Inflammatory macrophage treated with lipopolysaccharide for 1 hour (primary cell): ENCODE measurements at regions not wholly inside any gene's neighbourhood (a gene's known extent, or its start where the extent isn't known, plus 50 kb on each side); places are given as distances from the start of the nearest gene placed in this dataset.
A peak's percentile ranks its signal among the peaks of the same experiment; 100 is the strongest.

ENCODE experiments used
- DNase-seq, 2 donors: peaks; one replicate each; pipeline ENCODE4 v3.0.0-alpha.2; 2020 to 2022

DNA sequence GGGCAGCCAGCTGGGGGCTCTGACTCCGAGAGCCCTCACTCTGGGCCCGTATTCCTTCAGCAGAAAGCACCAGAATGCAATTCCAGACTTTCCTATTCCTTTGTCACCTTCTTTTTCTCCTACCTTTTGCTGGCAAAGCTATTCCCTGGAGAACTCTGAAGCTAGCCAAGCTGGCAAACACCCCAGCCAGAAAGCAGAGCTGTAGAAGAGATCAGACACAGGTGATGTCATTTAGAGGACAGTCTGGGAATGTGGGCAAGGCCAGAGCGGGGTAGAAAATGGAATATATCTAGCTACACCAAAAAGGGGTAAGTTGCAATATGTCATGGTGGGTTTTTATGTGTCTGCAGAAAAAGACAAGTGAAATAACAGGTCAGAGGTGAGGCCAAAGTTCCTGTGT is 205.1 kb downstream of the NXPE2 start:
- no peak for DNase-seq

DNA sequence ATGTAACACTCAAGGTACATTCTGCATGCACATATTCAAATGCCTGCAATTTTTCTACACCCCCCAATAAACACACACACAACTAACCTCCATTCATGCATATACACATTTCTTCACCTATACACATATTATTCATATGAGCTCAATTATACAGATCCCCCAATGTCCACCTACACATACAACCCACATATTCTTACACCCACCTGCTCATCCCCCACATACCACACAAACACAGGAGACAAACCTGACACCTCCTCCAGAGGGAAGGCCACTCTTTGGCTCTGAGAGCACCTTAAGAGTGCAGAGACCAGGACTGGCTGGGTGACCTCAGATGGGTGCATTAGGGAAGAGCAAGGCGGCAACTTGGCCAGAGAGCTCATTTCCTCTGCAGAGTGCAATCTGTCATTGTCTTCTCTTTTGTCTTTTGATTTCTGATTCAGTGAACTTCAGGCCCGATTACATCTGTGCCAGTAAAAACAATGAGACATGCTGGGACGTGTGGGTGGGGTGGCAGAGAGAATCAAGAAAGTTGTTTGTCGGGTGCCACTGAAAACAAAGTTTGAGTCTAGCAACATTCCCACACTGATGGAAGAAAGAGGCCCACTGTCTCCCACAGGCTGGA is 208.4 kb downstream of the NXPE2 start:
- no peak for DNase-seq

DNA sequence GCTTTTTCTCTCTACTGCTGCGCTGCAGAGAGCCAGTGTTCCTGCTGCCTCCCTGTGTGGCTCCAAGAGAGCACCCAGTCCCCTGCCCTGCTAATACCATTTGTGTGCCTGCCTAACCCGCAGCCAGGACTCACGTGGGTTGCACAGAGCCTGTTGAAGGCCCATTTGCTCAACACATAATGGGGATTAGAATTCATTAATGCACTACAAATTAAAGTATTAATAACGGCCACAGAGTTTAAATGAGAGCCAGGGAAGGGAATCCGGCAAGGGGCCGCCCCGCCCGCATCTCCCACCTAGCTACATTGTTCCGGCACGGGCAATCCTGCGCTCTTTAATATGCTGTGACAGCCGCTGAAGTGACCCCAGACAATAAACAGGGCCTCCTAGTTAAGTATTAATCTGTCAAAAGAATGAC is 211.3 kb downstream of the NXPE2 start:
- DNase-seq: no peak

DNA sequence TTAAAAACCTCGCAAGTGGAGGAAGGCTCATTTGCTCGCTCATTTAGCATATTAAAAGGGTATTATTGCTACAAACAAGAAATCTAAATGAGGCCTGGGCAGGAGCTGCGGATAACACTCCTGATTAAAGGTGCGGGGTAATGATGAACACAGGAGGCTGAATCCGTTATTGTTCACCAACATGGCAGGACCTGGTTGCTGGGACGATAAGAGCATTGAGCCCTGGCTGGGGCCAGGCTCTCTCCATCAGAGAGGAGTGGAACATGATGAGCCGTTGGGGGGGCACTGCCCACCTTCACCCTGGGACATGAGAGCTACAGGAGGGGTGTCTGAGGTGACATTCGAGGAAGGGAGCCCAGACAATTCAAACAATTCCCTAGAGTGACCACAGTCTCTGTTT is 211.7 kb downstream of the NXPE2 start:
- DNase-seq: no peak

DNA sequence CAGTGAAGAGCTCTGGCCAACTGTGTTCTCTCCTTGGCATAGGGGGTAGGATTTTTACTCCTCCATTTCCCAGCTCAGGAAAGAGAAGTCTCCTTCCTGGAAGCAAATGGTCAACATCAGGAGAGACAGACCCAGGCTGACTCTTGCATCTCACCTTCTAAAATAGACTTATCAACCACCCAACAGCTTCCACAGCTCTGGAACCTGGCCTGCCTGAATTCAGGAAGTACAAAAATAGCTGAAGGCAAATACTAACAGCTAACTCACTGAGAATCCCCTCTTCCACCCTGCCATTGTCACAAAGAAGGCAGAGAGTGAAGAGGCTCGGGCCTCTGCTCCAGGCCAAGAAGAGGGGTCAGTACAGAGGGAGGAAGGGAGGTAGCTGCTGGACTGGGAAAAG is 213.6 kb downstream of the NXPE2 start:
- no peak for DNase-seq

DNA sequence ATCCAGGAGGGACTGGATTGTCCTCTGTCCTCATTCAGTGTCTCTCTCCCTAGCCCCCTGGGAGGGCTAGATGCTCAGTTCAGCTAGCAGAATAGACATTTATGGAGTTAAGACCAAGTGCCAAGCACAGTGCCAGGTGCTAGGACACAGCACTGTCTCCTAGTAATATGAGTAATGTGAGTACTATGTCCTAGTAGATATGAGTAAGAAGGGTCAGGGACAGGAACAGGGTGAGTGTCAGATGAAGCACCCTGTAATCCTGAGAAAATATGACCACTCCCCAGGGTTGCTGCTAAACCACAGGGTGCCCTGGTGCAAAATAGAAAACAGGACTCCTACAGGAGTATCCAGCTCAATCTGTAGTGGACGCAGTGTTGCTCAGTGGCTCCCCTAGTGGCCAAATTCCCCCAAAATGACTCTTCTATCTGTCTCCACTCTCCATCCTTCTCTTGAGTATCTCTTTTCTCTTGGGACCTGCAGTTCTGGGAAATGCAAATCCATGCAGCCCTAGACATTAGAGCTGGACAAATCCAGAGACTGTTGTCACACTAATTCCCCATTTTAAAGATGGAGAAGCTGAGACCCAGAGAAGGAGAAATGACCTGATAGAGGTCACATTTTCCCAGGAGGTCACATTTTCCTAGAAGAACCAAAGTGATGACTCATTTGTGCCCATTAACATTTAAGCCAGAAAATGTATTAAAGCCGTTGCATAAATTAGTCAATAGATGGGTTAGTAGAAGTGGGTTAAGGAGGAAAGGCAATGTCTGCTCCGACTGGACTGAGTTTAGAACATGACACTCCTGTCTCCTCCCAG is 214.3 kb downstream of the NXPE2 start:
- DNase-seq: peak in 1 of 2 donors; percentile 7

DNA sequence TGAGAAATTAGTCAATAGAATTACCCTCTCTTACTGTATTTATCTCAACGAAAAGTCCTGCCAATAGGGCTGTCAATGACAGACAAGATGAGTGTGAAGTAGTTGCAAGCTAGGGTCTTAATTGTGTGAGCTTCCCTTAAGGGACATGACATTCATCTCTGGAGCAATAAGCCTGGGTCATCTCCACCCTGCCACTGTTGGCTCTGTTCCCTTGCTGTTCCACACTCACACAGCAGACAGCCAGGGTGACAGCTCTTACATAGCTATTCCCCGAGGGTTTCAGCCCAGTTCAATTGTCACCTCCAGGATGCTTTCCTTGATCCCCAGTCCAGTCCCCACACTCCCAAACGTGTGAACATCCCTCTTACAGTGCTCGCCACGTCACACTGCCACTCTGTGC is 215.0 kb downstream of the NXPE2 start:
- DNase-seq: no peak

DNA sequence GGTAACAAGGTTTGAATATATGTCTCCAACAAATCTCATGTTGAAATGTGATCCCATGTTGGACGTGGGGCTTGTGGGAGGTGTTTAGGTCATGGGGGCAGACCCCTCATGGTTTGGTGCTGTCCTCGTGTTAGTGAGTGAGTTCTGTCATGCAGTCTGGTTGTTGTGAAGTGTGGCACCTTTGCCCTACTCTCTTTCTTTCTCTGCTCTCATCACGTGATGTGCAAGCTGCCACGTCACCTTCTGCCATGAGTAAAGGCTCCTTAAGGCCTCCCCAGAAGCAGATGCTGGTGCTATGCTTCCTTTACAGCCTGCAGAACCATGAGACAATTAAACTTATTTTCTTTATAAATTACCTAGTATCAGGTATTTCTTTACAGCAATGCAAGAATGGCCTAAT is 218.3 kb downstream of the NXPE2 start:
- no peak for DNase-seq

DNA sequence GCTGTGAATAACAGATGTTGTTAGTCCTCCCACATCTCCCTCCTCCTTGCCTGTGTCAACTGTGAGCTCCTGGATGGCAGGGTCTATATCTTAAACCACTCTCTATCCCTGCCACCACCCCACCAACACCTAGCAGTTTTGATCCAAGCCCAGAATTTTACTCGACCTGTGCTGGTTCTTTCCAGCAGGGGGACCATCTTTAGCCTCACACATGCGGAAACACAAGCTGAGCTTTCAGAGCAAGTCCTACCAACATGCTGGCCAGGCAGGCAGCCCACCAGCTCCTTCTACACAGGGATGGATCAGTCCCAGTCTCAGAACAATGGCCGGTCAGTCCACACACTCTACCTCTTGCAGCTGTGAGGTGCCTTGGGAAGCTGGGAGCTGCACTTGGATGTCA is 231.5 kb downstream of the NXPE2 start:
- no peak for DNase-seq

DNA sequence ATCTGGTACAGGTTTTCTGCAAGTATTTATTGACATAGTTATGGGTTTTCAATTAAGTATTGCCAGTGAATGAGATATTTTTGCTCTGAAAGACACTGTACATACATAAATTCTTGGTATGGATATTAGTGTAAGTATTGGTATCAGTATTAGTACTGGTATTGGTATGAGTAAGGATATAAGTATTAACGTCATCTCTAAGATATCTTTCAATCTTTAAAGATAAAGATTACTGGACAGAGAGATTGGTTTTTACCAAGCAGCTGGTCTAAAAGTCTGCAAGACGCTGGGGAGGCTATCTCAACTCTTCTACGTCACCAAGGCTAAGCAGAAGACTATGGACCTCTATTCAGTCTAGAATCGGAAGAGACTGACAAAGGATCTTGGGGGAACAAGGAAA is 234.5 kb downstream of the NXPE2 start:
- DNase-seq: no peak

DNA sequence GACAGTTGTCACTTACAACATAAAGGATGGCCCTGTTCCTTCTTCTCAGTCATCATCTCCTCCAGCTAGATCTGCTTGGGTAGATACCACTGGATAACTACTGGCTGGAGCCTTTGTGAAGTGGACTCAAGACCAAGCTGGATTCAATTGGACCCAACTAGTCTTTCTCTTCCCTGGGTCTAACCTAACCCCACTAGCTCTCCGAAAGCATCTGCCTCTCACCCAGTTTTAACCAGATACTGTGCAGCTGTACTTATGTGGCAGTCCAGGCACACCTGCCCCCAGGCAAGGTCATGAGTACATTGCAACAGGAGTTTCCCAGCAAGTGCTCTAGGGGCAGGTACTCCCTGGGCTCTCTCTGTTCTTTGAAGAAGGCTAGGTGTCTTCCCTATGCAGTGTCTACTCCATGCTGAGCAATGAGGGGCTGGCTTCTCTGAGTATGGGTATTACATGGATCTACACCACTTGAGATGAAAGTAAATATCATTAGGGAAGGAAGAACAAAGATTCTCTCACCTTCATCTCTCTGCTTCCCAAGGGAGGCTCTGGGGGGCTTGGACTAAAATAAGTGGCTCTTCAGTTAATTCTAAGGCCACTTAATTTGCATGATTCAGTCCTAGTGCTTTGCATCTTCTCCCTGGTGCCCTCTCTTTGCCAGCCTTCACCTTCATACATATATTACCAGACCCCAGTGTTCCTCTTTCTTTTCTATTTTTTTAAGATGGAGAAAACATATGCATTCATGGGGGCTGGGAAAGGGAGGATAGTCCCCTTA is 236.1 kb downstream of the NXPE2 start:
- no peak for DNase-seq

DNA sequence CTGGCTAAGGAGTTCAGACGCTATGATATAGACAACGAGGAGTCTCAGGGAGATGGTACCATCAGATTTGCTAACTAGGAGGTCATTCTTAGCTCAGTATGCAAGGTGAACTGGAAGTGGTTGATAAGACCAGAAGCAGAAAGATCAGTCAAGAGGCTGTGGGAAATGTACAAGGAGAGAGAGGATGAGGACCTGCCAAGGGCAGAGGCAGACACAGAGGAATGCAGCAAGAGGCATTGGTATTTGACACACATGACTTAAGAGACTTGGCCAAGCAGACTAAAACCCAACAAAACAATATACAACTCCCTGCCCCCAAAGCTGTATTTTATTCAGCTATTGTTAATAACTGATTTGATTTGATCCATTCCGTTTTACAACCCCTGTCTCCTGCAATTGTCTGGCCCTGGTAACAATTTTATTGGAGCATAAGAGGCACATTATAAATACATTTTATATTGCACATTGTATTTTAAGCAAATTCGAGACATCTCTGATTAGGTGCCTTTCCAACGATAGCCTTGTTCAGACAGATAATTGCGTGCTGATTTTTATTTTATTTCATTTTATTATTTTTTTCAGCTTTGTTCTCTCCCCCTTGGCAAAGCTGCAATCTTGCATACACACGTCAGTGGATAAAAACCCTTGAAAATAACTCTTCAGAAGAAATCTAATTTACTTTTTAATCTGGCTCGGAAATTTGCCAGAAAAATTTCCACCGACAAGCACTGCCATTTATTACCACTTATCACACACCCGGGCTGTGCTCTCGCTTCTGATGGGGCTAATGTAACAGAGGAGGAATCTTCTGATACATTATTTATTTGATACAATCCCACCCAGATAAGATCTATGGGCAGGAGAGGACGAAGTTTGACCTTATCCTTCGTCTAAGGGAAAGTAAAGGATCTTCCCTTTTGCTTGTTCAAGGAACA is 237.8 kb downstream of the NXPE2 start:
- no peak for DNase-seq

DNA sequence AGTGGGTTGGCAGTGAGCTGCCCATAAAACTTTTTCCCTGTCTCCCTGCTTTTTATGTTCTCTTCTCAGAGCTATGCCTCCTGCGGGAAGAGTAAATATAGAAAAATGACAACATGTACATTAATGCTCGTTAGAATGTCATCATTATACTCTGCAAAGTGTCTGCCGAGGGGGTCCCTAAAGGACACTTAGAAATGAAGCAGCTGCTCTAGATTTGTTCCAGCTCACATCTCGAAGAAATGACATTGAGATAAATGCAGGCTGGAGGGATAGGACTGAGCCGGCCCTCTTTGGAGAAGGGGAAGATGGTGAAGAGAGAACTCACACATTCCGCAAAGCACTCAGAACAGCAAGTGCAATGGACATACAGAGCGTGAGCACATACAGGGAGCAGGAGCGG is 240.0 kb downstream of the NXPE2 start:
- no peak for DNase-seq

DNA sequence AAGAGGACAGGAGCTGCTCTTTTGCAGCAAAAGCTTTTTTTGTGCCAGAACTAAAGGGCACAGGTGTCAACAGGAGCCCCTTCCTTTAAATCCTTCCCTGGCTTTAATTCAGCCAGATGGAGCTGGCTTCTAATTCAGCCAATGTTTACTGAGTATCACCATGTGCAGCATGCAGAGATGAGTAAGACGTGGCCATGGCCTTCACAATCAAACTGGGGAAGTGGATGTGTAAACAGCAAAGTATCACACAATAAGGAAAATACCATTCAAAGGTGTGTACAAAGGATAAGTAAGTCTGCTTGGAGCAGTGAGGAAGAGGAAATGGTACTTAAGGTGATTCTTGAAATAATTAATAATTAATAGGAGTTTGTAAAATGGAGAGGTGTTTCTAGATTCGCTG is 243.4 kb downstream of the NXPE2 start:
- no peak for DNase-seq

DNA sequence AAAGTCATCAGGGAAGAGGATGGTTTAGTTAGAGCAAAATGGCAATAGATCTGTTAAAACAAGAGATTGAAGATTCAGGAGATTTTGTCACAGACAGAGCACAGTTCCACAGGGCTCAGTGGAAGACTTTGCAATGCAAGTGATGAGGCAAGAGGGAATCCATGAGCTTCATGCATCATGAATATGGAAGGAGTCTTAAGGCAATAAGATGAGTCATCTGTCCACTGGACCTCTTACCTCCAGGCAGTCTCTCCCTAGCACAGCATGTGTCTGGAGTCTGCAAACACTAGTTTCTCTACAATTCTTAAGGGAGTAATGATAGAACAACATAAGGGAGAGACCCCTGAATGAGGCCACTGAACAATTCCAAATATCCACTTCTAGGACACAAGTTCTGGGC is 245.7 kb downstream of the NXPE2 start:
- DNase-seq: no peak

DNA sequence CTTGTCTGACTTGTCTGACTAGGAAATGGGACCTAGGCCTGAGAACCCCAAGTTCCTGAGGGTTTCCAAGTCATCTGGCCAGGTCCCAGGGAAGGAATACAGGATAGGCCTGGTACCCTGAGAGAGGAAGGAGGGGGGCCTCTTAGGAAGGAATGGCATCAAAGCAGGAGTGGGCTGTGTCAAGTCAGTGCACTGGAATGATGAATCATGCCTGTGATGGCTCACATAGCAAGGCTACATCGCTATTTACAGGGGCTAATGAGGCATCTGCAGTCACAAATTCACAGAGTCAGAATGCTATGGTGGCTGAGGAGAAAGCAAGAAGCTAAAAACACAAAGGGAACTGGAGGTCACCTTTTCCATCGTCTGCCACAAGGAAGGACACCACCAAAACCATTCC is 247.3 kb downstream of the NXPE2 start:
- DNase-seq: no peak

DNA sequence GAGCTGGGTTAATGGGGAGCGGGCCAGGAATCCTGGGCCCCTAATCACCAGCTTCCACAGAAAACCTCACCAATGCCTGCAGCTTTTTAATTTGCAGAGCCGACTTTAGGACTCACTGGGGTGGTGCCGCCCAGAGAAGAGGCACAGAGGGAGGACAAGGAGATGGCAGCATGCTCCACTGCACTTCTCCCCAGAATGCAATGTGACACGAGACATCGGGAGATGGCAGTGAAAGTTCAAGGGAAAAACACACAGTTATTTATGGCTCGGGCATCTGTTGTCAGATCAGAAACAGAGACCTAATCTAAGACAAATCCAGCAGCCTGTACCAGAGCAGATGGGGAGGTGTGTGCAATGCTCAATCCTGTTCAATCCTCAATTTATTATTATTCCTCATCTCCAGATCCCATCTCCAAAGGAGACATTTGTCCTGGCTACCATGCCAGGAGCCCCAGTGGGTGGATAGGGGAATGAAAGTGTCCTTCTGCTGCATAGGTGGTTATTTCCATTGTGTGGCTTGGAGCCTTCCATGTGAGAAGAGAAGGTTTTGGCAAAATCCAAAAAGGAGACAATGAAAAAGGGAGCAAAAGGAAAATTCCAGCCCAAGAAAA is 250.0 kb downstream of the NXPE2 start:
- DNase-seq: no peak

DNA sequence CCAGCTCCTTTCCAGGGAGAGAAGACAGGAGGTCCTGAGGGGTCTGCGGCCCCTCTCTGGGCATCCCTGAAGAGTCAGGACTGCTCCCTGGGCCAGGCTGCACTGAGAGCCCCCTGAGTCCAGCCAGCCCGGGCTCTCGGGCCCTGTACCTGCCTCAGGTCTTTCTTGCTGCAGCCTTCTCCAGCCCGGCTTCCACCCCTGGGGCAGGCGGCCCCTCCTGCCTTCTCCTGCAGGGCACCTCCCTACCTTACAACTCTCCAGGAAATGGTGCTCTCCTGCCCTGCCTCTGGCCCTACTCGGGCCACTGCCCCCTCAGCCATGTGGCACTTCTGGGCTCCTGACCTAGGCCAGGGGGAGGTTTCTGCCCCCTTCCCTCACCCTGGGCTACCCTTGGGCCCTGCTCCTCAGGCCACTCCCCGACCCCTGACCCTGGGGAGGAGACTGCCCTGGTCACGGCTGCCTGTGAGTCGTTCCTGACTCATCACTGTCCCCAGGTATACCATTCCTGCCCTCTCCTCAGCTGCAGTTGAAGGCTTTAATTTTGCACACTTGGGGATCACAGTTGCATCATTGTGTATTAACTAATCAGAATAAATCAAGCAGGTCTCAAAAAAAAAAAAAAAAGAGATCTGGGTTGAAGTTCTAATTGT is 251.1 kb downstream of the NXPE2 start:
- no peak for DNase-seq

DNA sequence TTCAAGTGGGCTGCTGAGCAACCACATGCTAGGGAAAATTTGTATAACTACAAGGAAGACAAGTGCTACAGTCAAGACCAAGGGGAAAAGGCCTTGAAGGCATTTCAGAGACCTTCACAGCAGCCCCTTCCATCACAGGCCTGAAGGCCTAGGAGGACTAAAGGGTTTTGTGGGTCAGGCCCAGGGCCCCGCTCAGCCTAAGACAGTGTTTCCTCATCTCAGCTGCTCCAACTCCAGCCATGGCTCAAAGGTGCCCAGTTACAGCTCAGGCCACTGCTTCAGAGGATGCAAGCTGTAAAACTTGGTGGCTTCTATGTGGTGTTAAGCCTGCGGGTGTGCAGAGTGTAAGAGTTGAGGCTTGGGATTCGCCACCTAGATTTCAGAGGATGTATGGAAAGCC is 260.5 kb downstream of the NXPE2 start:
- no peak for DNase-seq

DNA sequence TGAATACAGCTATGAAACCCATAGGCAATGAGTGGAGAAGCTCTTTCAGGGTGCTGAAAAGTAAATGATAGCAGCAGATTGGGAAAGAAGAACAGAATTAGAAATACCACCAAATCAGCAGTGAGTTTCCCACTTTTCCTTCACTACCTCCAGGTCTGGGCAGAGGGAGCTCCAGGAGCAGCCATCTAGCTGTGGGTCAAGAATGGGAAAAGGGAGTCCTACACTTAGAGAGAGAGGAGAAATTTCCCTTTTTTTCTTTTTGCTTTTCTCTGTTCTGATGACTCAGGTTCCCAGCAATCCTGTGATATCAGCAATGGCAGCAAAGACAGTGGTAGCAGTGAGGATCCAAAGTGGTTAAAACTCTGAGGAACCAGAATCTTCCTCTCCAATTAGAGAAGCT is 263.9 kb downstream of the NXPE2 start:
- DNase-seq: no peak

DNA sequence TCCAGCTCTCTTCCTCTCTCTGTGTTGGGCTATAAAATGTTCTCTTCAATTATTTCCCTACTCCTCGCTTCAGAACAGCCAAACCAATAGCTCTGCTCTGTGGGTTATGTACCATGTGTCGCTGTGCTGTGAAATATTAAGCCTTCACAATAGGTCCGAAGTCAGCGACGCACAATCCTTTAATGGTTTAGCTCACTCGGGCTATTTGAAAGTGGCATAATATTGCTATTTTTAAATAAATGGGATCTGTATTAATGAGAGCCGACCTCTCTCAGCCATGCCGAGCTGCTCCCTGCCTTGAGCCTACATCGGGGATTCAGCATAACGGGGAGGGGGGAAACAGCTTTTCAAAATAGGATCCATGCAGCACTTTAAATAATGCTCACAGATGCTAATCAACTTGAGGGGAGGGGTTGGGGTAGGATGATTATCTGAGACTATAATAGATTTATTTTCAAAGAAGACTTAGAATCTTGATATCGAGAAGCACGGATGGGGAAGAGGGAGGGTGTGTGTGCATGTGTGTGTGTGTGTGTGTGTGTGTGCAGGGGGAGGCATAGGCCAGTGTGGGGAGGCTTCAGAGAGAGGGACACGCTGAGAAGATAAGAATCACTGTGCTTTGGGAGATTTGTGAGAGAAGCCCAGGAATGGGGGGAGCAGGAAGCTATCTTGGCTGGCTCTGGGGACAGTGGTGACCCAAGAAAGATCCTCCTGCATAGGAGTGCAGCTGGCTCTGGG is 271.5 kb downstream of the NXPE2 start:
- no peak for DNase-seq
